GM11168 (cell line): ENCODE measurements at regions not wholly inside any gene's neighbourhood (a gene's known extent, or its start where the extent isn't known, plus 50 kb on each side); places are given as distances from the start of the nearest gene placed in this dataset.

Experiments
- in situ Hi-C: fragments of 300-500 bp; cut with MboI; formaldehyde crosslinking; loops from one replicate; pipeline ENCODE4 v1.12.0; 2022; ENCODE audit warnings: low sequenced_read_pairs; ENCODE audit not compliant: unreplicated experiment

DNA sequence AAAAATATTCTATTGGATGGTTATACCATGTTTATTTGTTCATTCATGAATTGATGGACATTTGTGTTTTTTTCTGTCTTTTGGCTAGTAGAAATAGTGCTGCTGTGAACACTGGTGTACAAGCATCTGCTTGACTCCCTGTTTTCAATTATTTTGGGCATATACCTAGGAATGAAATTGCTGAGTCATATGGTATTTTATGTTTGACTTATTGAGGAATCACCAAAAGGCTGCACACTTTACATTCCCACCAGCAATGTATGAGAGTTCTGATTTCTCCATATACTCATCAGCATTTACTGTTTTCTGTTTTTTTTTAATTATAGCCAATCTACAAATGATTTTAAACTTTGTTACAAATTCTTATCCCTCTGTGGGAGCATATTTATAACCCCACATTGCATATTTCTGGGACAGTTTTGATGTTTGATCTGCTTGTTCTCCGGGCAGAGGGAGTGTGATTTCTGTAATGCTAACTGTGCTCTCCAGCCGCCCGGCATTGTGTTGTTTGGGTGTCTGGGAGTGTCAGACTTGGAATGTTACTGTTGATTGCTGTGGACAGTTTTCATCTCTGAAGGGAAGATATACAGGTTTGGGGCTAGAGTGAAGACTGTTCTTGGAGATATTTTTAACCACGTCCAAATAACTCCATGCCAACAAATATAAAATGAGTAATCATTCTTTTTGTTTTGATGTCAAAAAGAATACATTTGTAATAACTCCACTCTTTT, 60.5 kb upstream of the PGRMC2 start:
- in situ Hi-C loops, result no loop called here

DNA sequence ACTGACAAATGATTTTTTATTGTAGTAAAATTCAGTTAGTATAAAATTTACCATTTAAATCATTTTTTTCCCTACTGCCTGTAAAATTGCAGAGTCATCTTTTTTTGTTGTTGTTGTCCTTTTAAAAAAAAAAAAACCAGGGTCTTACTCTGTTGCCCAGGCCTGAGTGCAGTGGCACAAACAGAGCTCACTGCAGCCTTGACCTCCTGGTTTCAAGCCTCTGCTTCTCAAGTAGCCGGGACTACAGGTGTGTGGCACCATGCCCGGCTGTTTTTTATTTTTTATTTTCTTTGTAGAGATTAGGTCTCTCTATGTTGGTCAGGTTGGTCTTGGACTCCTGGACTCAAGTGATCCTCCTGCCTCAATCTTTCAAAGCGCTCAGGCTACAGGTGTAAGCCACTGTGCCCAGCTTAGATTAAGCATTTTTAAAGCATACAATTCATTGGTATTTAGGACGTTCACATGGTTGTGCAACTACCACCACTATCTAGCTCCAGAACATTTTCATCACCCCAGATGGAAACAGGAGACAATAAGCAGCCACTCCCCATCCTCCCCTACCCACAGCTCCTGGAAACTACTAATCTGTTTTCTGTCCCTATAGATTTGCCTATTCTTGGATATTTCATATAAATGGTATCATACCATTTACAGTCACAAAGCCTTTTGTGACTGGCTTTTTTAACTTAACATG, 59.7 kb upstream of the PGRMC2 start:
- in situ Hi-C loops, result no loop called here

GRCh38 chr4:128346054-128346716, 58.6 kb upstream of the PGRMC2 start:
- in situ Hi-C loops, result no loop called here

DNA sequence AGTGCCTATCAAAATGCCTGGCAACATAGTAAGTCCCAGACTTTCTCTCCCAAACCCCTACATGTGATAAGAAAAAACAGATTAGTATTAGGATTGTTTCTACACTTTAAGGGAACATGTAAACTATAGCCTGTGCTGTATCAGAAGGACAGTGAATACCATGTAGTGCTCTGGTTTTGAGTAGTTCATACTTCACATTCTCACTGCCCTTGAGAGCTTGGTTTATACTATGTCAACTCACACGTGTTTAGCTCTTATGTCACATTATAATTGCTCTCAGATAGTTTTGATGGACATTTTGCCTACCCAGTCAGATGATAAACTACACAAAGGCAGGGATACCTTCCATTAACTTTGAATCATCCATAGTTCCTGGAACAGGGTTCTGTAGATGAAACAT, 58.0 kb upstream of the PGRMC2 start:
- in situ Hi-C loops, result no loop called here

- in situ Hi-C loops, result no loop called here
Observed at GRCh38 chr4:128342762-128343161, 55.1 kb upstream of the PGRMC2 start.

- in situ Hi-C loops, result no loop called here
Observed at GRCh38 chr4:128341634-128342033, 54.0 kb upstream of the PGRMC2 start.

GRCh38 chr4:128338634-128339355, 51.2 kb upstream of the PGRMC2 start:
- in situ Hi-C loops, result no loop called here

DNA sequence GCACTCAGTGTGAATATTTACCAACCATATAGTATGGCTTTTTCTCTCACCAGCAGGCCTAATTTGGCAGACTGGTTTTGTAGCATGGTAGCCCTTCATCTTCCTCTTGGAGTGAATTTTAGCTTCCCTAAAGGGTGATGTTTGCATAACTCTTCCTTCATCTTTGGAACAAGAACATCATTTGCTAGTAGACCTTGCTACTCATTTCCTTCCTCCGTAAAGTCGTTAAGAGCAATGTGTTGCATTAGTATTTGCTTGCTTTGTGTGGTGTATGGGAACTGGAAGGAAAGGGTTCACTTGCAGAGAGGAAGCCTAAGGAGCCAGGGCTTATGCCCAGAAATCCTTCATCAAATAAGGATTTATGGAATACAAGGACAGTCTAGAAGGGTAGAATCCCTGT, 50.2 kb upstream of the PGRMC2 start:
- in situ Hi-C loops, result no loop called here
